ENCODE measurements at regions not wholly inside any gene's neighbourhood (a gene's known extent, or its start where the extent isn't known, plus 50 kb on each side); places are given as distances from the start of the nearest gene placed in this dataset.
"Not testable (repeated sequence)": the region's sequence is repeated elsewhere in the genome, so short reads cannot be mapped to it uniquely, and the experiment has no call there.

- DNase-seq, result no peak
Observed at GRCh38 chrX:118261151-118261550, 84.8 kb upstream of the WDR44 start.

- DNase-seq, result no peak
Observed at GRCh38 chrX:118271775-118272174, 74.1 kb upstream of the WDR44 start.

- DNase-seq, result no peak
Observed at GRCh38 chrX:118272242-118272641, 73.7 kb upstream of the WDR44 start.

GRCh38 chrX:118286066-118286762, 59.7 kb upstream of the WDR44 start:
- DNase-seq, result no peak

GRCh38 chrX:118295818-118296217, 50.1 kb upstream of the WDR44 start:
- not testable (repeated sequence) for DNase-seq
